ENCODE measurements at regions not wholly inside any gene's neighbourhood (a gene's known extent, or its start where the extent isn't known, plus 50 kb on each side); places are given as distances from the start of the nearest gene placed in this dataset.

- TF ChIP-seq CTCF (IDR thresholded peaks at IDR 0.05; ENCODE audit: low read depth, low read length, missing input control) = no peak
- TF ChIP-seq RAD21 (IDR thresholded peaks at IDR 0.05) = no peak
- TF ChIP-seq HNF4G (IDR thresholded peaks at IDR 0.05) = no peak
- no peak for TF ChIP-seq TAF1 (conservative IDR thresholded peaks at IDR 0.05)
- TF ChIP-seq MAX (IDR thresholded peaks at IDR 0.05) = no peak
- no peak for TF ChIP-seq SP1 (IDR thresholded peaks at IDR 0.05)
- TF ChIP-seq REST (IDR thresholded peaks at IDR 0.05) = no peak
- TF ChIP-seq HNF4A (conservative IDR thresholded peaks at IDR 0.05) = no peak
- TF ChIP-seq ATF3 (IDR thresholded peaks at IDR 0.05) = no peak
- no peak for TF ChIP-seq JUND (IDR thresholded peaks at IDR 0.05)
- TF ChIP-seq EGR1 (IDR thresholded peaks at IDR 0.05; ENCODE audit: low read depth in 2 of 2) = no peak
- TF ChIP-seq YY1 (IDR thresholded peaks at IDR 0.05) = no peak
These were observed 70.2 kb upstream of the ADAMTS2 start for GRCh38 chr5:179415291-179416060.

Measured in liver (tissue), 3 donors.